OCI-LY1 (cell line): ENCODE measurements at regions not wholly inside any gene's neighbourhood (a gene's known extent, or its start where the extent isn't known, plus 50 kb on each side); places are given as distances from the start of the nearest gene placed in this dataset.

Experiments used
- EZH2 ChIP-seq: fragments of 200-600 bp; sonication (generic), shearing (Covaris generic); IDR thresholded peaks from 2 replicates; pipeline ENCODE4 v1.8.0; 2017; ENCODE audit warnings: borderline replicate concordance, mixed run types, mild to moderate bottlenecking, antibody characterized with exemption, low read length, moderate library complexity, mixed read lengths
- TF ChIP-seq, protein P1 (sequence below): fragments of 200-600 bp; sonication (generic), shearing (Covaris generic); IDR thresholded peaks from 2 replicates; pipeline ENCODE4 v1.5.1; 2017; ENCODE audit warnings: mild to moderate bottlenecking, antibody characterized with exemption, low read length, moderate library complexity, mixed read lengths

DNA sequence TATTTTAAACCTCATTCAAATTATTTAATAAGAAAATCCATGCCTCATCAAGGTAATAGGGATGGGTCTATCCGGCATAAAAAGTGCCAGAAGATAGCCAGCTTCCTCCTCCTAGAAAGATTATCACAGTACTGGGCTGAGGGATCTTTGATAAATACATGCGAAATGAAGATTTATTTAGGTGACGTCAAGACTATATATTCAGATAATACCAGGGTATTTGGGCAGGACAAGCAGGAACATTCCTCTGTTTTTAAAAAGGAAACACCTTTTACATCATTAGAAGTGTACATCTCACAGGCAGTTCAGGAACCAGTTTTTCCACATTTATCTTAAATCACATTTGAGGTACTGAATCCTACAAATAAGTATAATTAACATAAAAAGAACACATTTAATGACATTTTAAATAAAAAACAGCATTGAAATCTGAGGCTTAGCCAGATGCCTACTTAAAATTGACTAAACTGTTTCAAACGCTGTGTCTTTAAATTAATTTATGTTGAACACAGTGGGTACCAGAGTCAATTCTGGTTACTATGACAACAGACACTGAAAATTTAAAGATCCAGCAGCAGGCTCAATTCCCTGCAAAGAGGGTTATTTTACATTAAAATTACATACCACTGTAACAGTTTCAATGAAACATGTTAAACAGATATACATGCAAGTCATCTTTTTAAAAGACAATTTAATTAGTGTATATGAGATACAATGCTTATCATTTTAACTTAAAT, 124.7 kb upstream of the SLCO6A1 start:
- TF ChIP-seq, protein P1, sequence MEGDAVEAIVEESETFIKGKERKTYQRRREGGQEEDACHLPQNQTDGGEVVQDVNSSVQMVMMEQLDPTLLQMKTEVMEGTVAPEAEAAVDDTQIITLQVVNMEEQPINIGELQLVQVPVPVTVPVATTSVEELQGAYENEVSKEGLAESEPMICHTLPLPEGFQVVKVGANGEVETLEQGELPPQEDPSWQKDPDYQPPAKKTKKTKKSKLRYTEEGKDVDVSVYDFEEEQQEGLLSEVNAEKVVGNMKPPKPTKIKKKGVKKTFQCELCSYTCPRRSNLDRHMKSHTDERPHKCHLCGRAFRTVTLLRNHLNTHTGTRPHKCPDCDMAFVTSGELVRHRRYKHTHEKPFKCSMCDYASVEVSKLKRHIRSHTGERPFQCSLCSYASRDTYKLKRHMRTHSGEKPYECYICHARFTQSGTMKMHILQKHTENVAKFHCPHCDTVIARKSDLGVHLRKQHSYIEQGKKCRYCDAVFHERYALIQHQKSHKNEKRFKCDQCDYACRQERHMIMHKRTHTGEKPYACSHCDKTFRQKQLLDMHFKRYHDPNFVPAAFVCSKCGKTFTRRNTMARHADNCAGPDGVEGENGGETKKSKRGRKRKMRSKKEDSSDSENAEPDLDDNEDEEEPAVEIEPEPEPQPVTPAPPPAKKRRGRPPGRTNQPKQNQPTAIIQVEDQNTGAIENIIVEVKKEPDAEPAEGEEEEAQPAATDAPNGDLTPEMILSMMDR = no peak
- TF ChIP-seq EZH2 = no peak
